Stimulated activated effector memory CD8-positive, alpha-beta T cell treated with anti-CD3 and anti-CD28 coated beads, Interleukin-12 subunit alpha, Interleukin-12 subunit beta, amount 100 ng/mL, for 72 hours (primary cell): ENCODE measurements at regions not wholly inside any gene's neighbourhood (a gene's known extent, or its start where the extent isn't known, plus 50 kb on each side); places are given as distances from the start of the nearest gene placed in this dataset.
"Not testable (repeated sequence)": the region's sequence is repeated elsewhere in the genome, so short reads cannot be mapped to it uniquely, and the experiment has no call there.

Source experiments
- ATAC-seq: fragments of 150-1000 bp; cut with Tn5 transposase; 2 replicates; pipeline ENCODE4 v1.10.0; 2021
- DNase-seq, 2 donors: peaks; one replicate each; pipeline ENCODE4 v3.0.0; 2021 to 2022; ENCODE audit warnings: low spot score in 2 of 2
- H3K27ac Mint-ChIP-seq: one replicate; pipeline ENCODE4 v1.8.0; 2022; ENCODE audit warnings: mild to moderate bottlenecking, mixed read lengths
- H3K36me3 Mint-ChIP-seq: one replicate; pipeline ENCODE4 v1.8.0; 2022; ENCODE audit warnings: mild to moderate bottlenecking, mixed read lengths
- H3K4me1 Mint-ChIP-seq: one replicate; pipeline ENCODE4 v1.8.0; 2022; ENCODE audit warnings: mixed read lengths
- H3K4me3 Mint-ChIP-seq: one replicate; pipeline ENCODE4 v1.8.0; 2022; ENCODE audit warnings: mild to moderate bottlenecking, mixed read lengths
- H3K9me3 Mint-ChIP-seq: one replicate; pipeline ENCODE4 v1.8.0; 2022; ENCODE audit warnings: mixed read lengths

DNA sequence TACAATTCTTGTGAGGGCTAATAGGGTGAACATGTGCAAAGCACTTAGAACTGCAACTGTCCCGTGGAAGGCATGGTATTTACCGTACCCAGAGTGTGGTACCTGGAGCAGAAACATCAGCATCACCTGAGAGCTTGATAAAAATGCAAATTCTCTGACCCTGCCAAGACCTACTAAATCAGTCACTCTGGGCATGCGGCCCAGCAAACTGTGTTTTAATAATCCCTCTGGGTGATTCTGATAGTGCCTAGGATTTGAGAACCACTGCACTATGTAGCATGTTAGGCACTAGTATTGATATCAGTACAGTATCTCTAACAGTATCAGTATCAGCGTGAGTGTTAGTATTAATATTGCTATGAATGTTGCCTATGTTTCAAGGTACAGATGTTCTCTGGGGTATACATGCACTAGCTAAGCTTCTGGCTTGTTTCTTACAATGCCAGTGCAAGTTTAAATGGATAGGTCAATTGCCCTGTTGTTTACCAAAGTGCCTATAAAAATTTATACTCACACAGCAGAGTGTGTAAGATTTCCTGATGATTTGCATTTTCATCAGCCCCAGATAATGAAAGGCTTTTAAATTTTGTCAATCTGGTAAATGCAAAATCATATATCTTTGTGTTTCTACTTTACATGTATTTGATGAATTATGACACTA lies 354.0 kb downstream of the HS3ST1 start:
- H3K4me1 Mint-ChIP-seq: peaks cover 18% of the 10 kb centered on the region
- peak; percentile 58 for ATAC-seq
- DNase-seq: no peak
- no peaks in the 10 kb centered on the region for H3K9me3 Mint-ChIP-seq
- no peak overlapping the region for H3K27ac Mint-ChIP-seq
- H3K36me3 Mint-ChIP-seq: no peaks in the 10 kb centered on the region
- H3K4me3 Mint-ChIP-seq: no peak overlapping the region

DNA sequence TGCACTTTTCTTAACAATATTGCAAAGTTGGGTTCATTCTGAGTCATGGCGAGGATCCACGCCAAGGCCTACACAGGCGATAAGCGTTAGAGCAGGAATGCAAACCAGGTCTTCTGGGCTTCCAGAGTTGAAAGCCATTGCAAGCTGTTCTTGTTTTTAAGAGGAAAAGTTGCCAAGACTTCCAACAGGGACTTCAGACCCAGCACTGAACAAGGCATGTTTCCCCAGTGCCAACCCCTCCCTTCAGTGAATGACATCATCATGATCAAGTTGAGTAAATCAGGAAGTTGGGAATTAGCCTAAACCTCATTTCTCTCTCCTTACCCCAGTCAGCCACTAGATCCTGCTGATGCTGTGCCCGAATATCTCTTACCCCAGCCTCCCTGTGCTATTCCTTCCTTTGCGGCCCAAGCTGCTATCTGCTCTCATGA lies 355.1 kb downstream of the HS3ST1 start:
- Mint-ChIP-seq H3K9me3 (no peaks in the 10 kb centered on the region), H3K36me3 (no peaks in the 10 kb centered on the region), H3K4me3 (no peak overlapping the region), H3K27ac (no peak overlapping the region), H3K4me1 (peaks cover 18% of the 10 kb centered on the region)
- ATAC-seq: peak; percentile 17
- no peak for DNase-seq

DNA sequence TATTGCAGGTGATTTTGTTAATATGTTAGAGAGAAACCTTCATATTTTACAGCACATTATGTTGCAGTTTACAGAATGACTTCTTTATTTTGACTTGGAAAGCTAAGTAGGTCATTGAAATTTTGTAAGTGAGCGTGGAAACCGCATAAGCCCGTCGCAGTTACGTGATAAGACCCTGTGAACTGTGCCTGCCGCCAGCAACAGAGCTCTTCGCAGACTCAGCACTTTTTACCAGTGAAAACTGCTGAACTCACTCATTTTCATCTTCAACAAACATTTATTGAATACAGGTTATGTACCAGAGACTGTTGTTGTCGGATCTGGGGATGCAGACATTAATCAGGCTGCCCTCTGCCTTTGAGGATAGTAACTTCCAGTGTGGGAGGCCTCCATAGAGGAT lies 355.7 kb downstream of the HS3ST1 start:
- H3K36me3 Mint-ChIP-seq: no peaks in the 10 kb centered on the region
- no peak overlapping the region for H3K27ac Mint-ChIP-seq
- peaks cover 18% of the 10 kb centered on the region for H3K4me1 Mint-ChIP-seq
- DNase-seq (no peak), ATAC-seq (peak; percentile 66)
- H3K4me3 Mint-ChIP-seq: peak overlapping the region; percentile 33
- no peaks in the 10 kb centered on the region for H3K9me3 Mint-ChIP-seq

DNA sequence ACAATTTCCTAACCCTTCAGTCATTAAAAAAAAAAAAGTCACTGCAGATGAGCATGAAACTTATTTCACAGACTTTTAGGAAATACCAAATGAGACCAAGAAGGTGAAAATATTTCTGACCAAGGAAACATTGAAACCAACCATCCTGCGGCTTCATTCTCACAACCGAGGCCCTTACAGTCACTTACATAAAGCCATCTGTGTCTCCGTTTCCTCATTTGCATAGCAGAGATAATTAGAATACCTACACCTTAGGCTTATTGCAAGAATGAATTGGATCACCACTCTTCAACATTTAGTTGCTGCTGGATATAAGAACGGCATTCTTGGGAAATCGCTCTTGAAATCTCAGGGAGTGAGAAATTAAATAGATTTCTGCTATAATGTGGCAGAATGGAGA lies 356.2 kb downstream of the HS3ST1 start:
- peak overlapping the region; percentile 33 for H3K4me3 Mint-ChIP-seq
- ATAC-seq: peak; percentile 33
- peaks cover 18% of the 10 kb centered on the region for H3K4me1 Mint-ChIP-seq
- no peak overlapping the region for H3K27ac Mint-ChIP-seq
- DNase-seq: no peak
- H3K9me3 Mint-ChIP-seq: no peaks in the 10 kb centered on the region
- H3K36me3 Mint-ChIP-seq: no peaks in the 10 kb centered on the region

DNA sequence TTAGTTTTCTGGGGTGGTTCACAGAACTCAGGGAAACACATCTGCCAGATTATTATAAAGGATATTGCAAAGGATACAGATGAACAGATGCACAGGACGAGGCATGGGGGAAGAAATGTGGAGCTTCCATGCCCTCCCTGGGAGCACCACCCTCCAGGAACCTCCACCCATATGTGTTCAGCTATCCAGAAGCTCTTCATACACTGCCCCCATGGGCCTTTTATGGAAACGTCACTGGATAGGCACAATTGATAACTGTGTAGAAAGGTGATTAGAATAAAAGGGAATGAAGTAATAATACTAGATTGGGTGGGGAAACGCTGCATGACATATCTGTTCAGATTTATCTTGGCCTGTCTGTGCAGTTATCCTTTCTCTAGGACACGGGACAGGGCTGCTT lies 357.9 kb downstream of the HS3ST1 start:
- ATAC-seq: no peak
- Mint-ChIP-seq H3K4me3 (no peak overlapping the region), H3K36me3 (no peaks in the 10 kb centered on the region), H3K27ac (no peak overlapping the region), H3K4me1 (peaks cover 18% of the 10 kb centered on the region), H3K9me3 (no peaks in the 10 kb centered on the region)
- no peak for DNase-seq

DNA sequence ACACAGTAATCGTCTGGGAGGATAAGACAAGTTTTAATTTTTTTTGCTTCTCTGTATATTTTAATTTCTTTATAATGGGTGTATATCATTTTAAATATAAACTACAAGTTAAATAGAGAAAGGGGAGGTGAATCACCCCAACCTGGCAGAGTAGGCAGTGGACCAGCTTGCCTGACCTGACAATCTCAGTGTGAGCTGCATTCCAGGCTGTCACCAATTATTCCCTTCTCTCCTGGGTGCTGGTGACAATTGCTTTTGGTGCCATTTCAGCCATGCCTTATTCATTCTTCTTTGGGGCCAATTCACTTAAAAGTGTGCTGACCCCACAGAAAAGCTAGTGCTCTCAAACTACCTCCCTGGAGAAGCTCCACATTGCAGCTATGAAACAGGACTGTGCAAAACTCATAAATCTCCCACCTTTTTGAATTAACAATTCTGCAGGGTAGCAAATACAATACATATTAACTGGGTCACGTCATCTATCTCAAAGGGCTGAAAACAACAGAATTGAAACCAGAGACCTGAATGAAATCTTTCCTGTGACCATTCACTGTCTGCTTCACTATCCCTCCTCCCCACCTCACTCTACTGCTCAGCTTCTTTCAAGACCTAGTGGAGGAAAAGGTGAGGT lies 359.0 kb downstream of the HS3ST1 start:
- Mint-ChIP-seq H3K27ac (no peak overlapping the region), H3K4me1 (peaks cover 18% of the 10 kb centered on the region), H3K9me3 (no peaks in the 10 kb centered on the region), H3K4me3 (peak overlapping the region; percentile 46), H3K36me3 (no peaks in the 10 kb centered on the region)
- DNase-seq (no peak), ATAC-seq (no peak)

DNA sequence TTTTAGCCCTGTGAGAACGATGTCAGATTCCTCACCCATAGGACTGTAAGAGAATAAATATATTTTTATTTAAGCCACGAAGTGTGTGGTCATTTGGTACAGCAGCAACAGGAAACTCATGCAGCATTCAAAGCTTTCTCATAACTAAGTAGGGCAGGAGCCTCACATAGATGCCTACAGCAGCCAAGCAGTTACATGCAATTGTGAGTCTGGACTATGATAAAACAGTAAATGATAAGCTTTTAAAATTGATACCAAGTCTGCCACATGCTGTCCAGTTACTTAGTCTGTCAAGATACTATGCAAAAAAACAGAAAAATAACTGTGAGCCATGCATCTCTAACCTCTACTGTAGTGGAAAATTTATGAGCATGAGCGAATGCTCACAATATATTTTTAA lies 359.6 kb downstream of the HS3ST1 start:
- H3K9me3 Mint-ChIP-seq: no peaks in the 10 kb centered on the region
- H3K36me3 Mint-ChIP-seq: no peaks in the 10 kb centered on the region
- no peak for ATAC-seq
- DNase-seq: no peak
- H3K4me3 Mint-ChIP-seq: peak overlapping the region; percentile 46
- peaks cover 14% of the 10 kb centered on the region for H3K4me1 Mint-ChIP-seq
- H3K27ac Mint-ChIP-seq: peak overlapping the region; percentile 67

DNA sequence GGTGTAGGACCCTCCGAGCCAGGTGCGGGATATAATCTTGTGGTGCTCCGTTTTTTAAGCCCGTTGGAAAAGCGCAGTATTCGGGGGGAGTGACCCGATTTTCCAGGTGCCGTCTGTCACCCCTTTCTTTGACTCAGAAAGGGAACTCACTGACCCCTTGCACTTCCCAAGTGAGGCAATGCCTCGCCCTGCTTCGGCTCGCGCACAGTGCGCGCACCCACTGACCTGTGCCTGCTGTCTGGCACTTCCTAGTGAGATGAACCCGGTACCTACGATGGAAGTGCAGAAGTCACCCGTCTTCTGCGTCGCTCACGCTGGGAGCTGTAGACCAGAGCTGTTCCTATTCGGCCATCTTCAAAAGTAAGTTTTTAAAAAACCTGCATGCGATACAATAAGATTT lies 362.1 kb downstream of the HS3ST1 start:
- not testable (repeated sequence) for H3K27ac Mint-ChIP-seq, ATAC-seq, DNase-seq, H3K36me3 Mint-ChIP-seq, H3K4me1 Mint-ChIP-seq, H3K9me3 Mint-ChIP-seq
- H3K4me3 Mint-ChIP-seq: peak overlapping the region; percentile 46

DNA sequence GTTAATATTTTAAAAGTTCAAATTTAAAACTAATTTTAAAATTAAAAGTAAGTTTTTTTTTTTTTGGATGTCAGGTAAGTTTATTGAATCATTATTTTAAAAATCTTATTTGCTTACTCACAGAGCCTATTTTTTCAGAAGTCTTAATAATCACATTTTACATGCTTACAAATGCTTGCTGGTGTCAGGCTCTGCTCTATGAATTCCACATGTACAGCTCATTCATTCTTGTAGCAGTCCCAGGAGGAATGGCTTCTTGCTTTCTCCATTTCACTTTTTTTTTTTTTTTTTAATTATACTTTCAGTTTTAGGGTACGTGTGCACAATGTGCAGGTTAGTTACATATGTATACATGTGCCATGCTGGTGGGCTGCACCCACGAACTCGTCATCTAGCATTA lies 368.1 kb downstream of the HS3ST1 start:
- not testable (repeated sequence) for ATAC-seq, H3K9me3 Mint-ChIP-seq, H3K4me3 Mint-ChIP-seq, H3K36me3 Mint-ChIP-seq, H3K27ac Mint-ChIP-seq, DNase-seq, H3K4me1 Mint-ChIP-seq

DNA sequence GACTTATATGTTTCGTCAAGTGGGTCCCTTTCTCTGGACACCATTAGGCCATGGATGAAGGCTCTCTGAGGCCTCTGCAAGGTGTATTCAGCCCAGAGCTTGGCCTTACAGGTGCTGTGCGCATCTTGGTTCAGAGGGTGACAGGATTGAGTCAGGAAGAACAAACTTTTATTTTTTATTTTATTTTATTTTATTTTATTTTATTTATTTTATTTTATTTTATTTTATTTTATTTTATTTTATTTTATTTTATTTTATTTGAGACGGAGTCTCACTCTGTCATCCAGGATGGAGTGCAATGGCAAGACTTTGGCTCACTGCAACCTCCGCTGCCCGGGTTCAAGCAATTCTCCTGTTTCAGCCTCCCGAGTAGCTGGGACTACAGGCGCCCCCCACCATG lies 370.4 kb upstream of the CLNK start:
- not testable (repeated sequence) for H3K27ac Mint-ChIP-seq, H3K9me3 Mint-ChIP-seq, H3K4me3 Mint-ChIP-seq, DNase-seq, ATAC-seq, H3K36me3 Mint-ChIP-seq, H3K4me1 Mint-ChIP-seq

DNA sequence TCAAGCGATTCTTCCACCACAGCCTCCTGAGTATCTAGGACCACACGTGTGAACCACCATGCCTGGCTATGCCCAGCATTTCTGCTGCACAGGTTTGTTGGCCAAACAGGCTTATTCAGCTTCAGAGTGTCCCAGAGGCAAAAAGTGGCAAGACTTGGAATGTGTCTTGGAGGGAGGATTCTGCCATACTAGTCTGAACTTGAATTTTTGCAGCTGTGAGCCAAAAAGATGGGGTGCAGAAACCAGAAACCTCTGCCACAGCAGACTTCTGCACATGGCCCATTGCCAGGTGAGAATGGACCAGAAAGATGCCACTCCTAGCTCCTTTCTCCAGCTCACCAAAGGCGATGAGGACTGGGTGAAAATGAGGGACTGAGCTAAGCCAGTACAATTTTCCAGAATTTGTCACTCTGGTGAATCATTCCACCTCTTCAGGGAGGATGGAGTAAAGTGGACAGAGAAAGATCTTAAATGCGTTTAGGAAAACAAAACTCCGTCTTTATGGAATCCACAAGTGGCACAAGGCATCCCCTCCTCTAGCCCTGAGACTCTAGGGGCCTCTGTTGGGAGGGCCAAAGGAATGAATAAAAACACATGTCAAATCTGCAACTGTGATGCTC lies 369.1 kb upstream of the CLNK start:
- H3K27ac Mint-ChIP-seq: no peak overlapping the region
- H3K4me3 Mint-ChIP-seq: no peak overlapping the region
- ATAC-seq (no peak), DNase-seq (no peak)
- H3K36me3 Mint-ChIP-seq: no peaks in the 10 kb centered on the region
- H3K9me3 Mint-ChIP-seq: no peaks in the 10 kb centered on the region
- no peaks in the 10 kb centered on the region for H3K4me1 Mint-ChIP-seq

DNA sequence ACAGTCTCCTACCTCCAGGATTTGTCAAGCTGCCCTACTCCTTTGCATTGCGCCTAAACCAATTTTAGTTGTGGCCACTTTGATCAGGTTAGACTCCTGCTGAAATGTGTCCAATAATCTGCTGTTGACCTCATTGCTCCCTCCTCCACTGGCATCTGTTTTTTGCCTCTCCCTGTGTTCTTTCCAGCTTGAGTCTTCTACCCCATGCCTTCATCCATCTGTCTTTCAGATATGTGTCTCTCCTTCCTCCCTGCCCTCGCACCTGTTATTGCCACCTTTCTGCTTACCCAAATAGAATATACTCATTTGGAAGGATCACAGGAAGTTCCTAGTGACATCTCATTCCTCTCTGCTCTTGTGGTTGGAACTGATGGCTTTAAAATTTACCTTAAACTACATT lies 366.6 kb upstream of the CLNK start:
- no peak for ATAC-seq
- Mint-ChIP-seq H3K36me3 (no peaks in the 10 kb centered on the region), H3K4me3 (no peak overlapping the region), H3K27ac (no peak overlapping the region), H3K4me1 (no peaks in the 10 kb centered on the region), H3K9me3 (peaks cover 4% of the 10 kb centered on the region)
- DNase-seq: no peak

DNA sequence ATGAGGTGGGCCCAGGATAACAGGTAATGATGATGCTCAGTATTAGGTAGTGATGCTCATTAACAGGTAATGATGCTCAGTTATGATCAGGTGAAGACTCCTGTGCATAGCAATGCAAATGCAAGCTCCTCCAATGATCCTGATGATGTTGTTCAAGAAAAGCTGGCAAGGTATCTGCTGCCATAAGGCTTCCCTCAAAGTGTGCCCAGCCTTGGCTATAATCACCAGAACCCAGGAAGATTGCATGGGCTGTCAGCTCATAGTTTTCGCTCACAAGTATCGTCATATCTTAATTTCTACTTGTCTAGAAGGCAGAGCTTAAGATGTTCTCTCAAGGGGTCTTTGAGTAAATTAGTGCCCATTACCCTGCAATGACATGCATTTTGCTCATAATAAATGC lies 366.2 kb upstream of the CLNK start:
- no peak overlapping the region for H3K27ac Mint-ChIP-seq
- no peak overlapping the region for H3K4me3 Mint-ChIP-seq
- H3K4me1 Mint-ChIP-seq: no peaks in the 10 kb centered on the region
- DNase-seq: no peak
- ATAC-seq: no peak
- peaks cover 7% of the 10 kb centered on the region for H3K9me3 Mint-ChIP-seq
- no peaks in the 10 kb centered on the region for H3K36me3 Mint-ChIP-seq

DNA sequence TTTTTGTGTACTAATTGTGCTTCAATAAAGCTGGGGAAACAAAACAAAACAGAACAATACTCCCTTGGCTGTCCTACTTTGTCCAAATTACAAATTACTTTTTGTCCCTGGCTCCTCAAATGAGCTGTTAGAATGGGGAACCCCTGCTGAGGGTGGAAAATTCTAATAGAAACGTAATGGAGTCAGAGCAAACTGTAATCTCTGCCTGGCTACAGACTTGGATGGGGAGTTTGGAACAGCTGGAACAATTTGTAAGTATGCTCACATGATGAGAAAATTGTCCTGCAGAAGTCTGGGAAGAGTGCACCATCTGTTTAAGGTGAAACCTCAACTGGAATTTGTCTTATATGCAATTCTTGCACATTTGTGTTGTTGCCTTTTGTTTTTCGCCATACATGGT lies 364.4 kb upstream of the CLNK start:
- no peak overlapping the region for H3K27ac Mint-ChIP-seq
- no peak overlapping the region for H3K4me3 Mint-ChIP-seq
- H3K4me1 Mint-ChIP-seq: no peaks in the 10 kb centered on the region
- no peak for ATAC-seq
- no peaks in the 10 kb centered on the region for H3K36me3 Mint-ChIP-seq
- H3K9me3 Mint-ChIP-seq: peaks cover 12% of the 10 kb centered on the region
- DNase-seq: no peak

DNA sequence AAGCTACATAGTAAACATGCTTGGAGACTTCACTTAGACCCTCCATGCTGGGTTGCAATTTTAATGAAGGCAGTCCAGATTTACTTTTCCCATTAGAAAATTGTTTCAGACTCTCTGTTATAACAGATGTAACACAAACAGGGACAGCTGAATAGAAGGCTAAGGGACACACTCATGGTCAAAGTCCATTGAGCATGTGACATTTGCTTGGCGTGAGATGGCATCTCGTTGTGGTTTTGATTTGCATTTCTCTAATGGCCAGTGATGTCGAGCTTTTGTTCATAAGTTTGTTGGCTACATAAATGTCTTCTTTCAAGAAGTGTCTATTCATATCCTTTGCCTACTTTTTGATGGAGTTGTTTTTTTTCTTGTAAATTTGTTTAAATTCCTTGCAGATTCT lies 358.2 kb upstream of the CLNK start:
- no peak overlapping the region for H3K4me3 Mint-ChIP-seq
- peaks cover 6% of the 10 kb centered on the region for H3K4me1 Mint-ChIP-seq
- H3K36me3 Mint-ChIP-seq: no peaks in the 10 kb centered on the region
- peaks cover 12% of the 10 kb centered on the region for H3K9me3 Mint-ChIP-seq
- DNase-seq: no peak
- no peak for ATAC-seq
- H3K27ac Mint-ChIP-seq: no peak overlapping the region

DNA sequence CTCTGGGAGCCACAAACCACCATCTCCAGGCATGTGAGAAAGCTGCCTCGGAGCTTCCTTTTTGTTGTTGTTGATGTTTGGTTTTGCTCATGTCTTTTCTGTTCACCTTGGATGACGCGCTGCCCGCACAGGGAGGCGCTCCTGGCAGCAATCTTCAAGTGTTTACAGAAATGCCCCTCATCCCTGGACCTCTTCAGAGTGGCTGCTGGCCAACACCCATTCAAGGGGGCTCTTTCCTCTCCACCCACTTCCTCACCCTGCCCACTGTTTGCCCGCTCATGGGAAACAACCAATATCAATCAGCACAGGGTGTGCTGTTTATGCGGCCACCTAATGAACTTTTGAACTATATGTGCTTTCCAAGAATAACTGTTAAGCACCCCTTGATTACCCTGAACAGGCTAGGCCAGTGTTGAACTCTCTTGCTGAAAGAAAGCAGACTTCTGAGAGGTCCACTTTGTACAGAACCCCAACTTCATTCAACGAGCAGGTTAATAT lies 355.1 kb upstream of the CLNK start:
- ATAC-seq: peak; percentile 36
- DNase-seq: no peak
- H3K36me3 Mint-ChIP-seq: no peaks in the 10 kb centered on the region
- H3K4me1 Mint-ChIP-seq: peaks cover 6% of the 10 kb centered on the region
- no peak overlapping the region for H3K4me3 Mint-ChIP-seq
- H3K27ac Mint-ChIP-seq: peak overlapping the region; percentile 58
- no peaks in the 10 kb centered on the region for H3K9me3 Mint-ChIP-seq
